RWPE1 (cell line): ENCODE measurements at regions not wholly inside any gene's neighbourhood (a gene's known extent, or its start where the extent isn't known, plus 50 kb on each side); places are given as distances from the start of the nearest gene placed in this dataset.
A peak's percentile ranks its signal among the peaks of the same experiment; 100 is the strongest.

Source experiments
- CTCF ChIA-PET: fragments of 350-600 bp; sonication (Branson Sonifier 250); formaldehyde crosslinking; extraction: SDS; loops from one replicate; lab custom pipeline; 2021; lab: Yijun Ruan, JAX
- POLR2A ChIA-PET: fragments of 400-600 bp; formaldehyde crosslinking; extraction: SDS; loops from one replicate; lab custom pipeline; 2020; ENCODE audit warnings: antibody characterized with exemption; ENCODE audit not compliant: low non-redundant PET; lab: Yijun Ruan, JAX
- DNase-seq: peaks from one replicate; pipeline ENCODE4 v3.0.0; 2012; ENCODE audit warnings: low spot score
- H3K27ac ChIP-seq: fragments of 450-650 bp; 2 replicates; pipeline ENCODE4 v1.5.1; 2017
- CTCF ChIP-seq: fragments of 450-650 bp; conservative IDR thresholded peaks from 2 replicates; pipeline ENCODE4 v1.5.1; 2017; ENCODE audit warnings: low read depth, mild to moderate bottlenecking

GRCh38 chr12:25690996-25691864, 138.1 kb upstream of the LMNTD1 start:
- ChIA-PET CTCF (no interaction called here), POLR2A (no interaction called here)
- no peak for DNase-seq
- H3K27ac ChIP-seq: no peak overlapping the region
- no peak for TF ChIP-seq CTCF

GRCh38 chr12:25691865-25692114, 138.7 kb upstream of the LMNTD1 start:
- CTCF ChIA-PET: no interaction called here
- no peak for TF ChIP-seq CTCF
- no peak overlapping the region for H3K27ac ChIP-seq
- POLR2A ChIA-PET: no interaction called here
- DNase-seq: no peak

GRCh38 chr12:25692115-25693035, 139.3 kb upstream of the LMNTD1 start:
- no peak for TF ChIP-seq CTCF
- no peak for DNase-seq
- no peak overlapping the region for H3K27ac ChIP-seq
- ChIA-PET POLR2A (no interaction called here), CTCF (no interaction called here)

- ChIA-PET CTCF (no interaction called here), POLR2A (no interaction called here)
- DNase-seq: peak; percentile 13
Measured at GRCh38 chr12:25694072-25694471, 141.0 kb upstream of the LMNTD1 start.

GRCh38 chr12:25695574-25695973, 142.5 kb upstream of the LMNTD1 start:
- ChIA-PET POLR2A (no interaction called here), CTCF (interaction anchor here (0.6 kb wide), 1 partner anchor 59 kb away, joined by 4 read pairs; no protein-coding TSS in a partner anchor)
- DNase-seq: no peak
- no peak overlapping the region for H3K27ac ChIP-seq
- no peak for TF ChIP-seq CTCF

More at GRCh38 chr12:25694072-25694471, 141.0 kb upstream of the LMNTD1 start:
- no peak overlapping the region for H3K27ac ChIP-seq
- no peak for TF ChIP-seq CTCF

- CTCF ChIA-PET: no interaction called here
- no peak for TF ChIP-seq CTCF
- DNase-seq: no peak
- POLR2A ChIA-PET: no interaction called here
- no peak overlapping the region for H3K27ac ChIP-seq
Measured at GRCh38 chr12:25698772-25699171, 145.7 kb upstream of the LMNTD1 start.
